SK-N-MC (cell line): ENCODE measurements at regions not wholly inside any gene's neighbourhood (a gene's known extent, or its start where the extent isn't known, plus 50 kb on each side); places are given as distances from the start of the nearest gene placed in this dataset.

Source experiments
- EZH2 ChIP-seq: fragments of 200-600 bp; sonication (generic); IDR thresholded peaks from one replicate; pipeline ENCODE4 v1.6.1; 2017; ENCODE audit warnings: antibody characterized with exemption
- FOXP2 ChIP-seq: optimal IDR thresholded peaks from 2 replicates; pipeline ENCODE3; 2011; ENCODE audit warnings: mild to moderate bottlenecking, moderate library complexity; ENCODE audit not compliant: insufficient read depth; ENCODE audit errors: extremely low read length, control extremely low read depth
- POLR2AphosphoS5 ChIP-seq: IDR thresholded peaks from 2 replicates; pipeline ENCODE4 v1.6.1; 2012; ENCODE audit warnings: mild to moderate bottlenecking, low read depth, low read length, borderline replicate concordance

DNA sequence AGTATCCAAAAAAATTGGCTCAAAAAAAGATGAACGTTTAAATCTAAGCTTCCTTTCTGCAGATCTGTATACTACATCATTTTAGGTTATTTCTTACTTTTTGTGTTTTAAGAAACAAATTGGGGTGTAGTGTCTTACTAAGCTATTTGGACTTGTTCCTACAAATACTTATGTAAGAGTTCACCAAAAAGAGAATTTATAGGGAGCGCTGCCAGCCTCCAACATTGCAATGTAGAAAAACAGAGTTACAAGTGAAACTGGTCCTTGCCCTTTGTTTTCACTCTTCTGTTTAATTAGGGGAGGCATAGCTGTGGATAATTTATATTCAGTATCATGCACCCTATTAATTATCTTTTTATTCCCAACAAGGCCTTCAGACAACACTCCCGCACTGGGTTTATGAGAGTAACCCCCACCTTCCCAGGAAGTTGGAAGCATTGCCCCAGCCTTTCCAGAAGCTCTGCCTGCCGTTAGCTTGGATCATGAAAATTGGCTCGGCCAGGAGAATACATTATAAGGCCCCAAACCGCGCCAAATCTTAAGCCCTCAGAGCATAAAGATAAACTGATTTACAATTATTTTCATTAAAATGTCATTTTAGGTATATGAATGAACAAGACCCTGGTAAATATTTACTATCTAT is 261.8 kb upstream of the KLF6 start:
- no peak for TF ChIP-seq POLR2AphosphoS5
- no peak for TF ChIP-seq EZH2
- TF ChIP-seq FOXP2 = no peak
